ENCODE measurements at regions not wholly inside any gene's neighbourhood (a gene's known extent, or its start where the extent isn't known, plus 50 kb on each side); places are given as distances from the start of the nearest gene placed in this dataset.

DNA sequence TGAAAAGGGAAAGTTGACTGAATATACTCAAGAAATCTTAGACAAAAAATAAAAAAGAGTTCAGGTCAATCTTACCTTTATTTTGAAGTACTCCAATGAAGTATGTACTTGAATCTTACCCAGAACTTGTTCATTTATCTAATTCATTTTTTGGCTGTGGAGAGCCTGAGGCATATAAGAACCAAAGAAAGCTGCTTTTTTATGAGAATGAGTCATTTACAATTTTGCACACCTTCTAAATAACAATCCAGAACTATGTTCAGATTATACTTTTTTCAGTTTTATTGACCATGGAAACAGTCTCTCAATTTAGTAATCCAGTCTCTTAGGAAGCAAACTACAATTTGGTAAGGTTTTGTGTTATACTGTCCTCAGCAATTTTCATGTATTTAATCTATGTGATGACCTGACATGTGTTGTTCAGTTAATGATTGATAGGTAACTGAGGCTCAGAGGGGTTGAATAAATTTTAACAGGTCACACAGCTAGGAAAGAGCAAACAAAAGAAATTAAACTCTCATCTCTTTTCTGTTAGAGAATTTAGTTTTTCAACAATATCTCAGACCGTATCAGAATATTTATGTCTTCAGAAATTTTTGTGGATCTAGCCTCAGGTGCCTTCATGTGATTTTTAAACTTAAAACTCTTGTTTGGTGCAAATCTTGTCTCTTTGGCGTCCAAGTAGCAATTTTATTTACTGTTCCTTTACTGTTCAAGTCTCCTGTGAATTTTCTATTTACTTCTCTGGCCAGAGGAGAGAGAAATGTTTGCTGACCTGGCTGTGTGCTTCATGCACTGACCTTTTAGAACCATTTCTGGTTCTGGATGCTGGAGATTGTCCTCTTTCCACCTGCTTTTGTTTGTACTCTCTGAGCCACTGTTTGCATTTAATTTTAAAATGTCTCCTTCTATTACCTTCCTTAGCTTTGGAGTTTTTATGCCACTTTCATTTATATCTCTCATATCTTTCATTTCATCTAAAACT is 1453.4 kb downstream of the STIM2 start:
- H3K27me3 Mint-ChIP-seq: no peaks in the 10 kb centered on the region
- H3K4me1 Mint-ChIP-seq (ENCODE audit: low read depth): no peaks in the 10 kb centered on the region
- H3K4me3 Mint-ChIP-seq: no peak overlapping the region
- peaks cover 12% of the 10 kb centered on the region for H3K9me3 Mint-ChIP-seq
- intact Hi-C loops (cut with micrococcal nuclease): no loop called here
- no peak overlapping the region for H3K27ac Mint-ChIP-seq
- no peaks in the 10 kb centered on the region for H3K36me3 Mint-ChIP-seq (ENCODE audit: low read depth)

DNA sequence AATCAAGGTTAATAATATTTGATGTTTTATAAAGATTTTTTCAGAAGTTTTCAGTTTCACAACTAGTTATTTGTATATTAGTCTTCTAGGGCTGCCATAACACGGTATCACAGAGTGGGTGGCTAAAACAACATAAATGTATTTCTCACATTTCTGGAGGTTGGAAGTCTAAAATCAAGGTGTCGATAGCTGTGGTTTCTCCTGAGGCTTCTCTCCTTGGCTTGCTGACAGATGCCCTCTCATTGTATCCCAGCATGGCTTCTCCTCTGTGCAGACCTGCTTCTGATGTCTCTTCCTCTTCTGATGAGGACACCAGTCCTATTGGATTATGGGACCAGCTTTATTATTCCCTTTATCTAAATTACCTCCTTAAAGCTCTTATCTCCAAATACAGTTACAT is 1456.6 kb downstream of the STIM2 start:
- Mint-ChIP-seq H3K9me3 (no peaks in the 10 kb centered on the region), H3K27ac (no peak overlapping the region), H3K27me3 (no peaks in the 10 kb centered on the region), H3K4me1 (ENCODE audit: low read depth) (no peaks in the 10 kb centered on the region), H3K4me3 (no peak overlapping the region), H3K36me3 (ENCODE audit: low read depth) (no peaks in the 10 kb centered on the region)
- intact Hi-C loops (cut with micrococcal nuclease): no loop called here

DNA sequence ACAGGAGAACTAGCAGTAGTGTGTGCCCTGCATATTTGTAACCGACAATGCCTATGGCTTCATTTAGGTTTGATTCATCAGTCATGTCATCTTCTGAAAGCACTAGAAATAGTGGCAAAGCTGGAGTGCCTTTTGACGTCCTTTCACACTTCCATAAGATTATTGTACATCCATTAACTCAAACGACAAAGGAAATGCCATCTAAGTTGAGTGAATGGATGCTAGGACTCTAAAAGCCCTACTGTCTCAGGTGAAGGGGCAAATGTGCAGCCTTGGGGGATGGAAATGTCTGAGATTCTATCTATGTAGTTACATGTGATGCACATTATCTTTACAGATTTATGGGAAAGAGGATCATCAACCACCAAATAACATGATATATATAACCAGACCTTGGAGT is 1473.6 kb downstream of the STIM2 start:
- Mint-ChIP-seq H3K4me3 (no peak overlapping the region), H3K27ac (no peak overlapping the region), H3K9me3 (no peaks in the 10 kb centered on the region), H3K4me1 (ENCODE audit: low read depth) (no peaks in the 10 kb centered on the region), H3K36me3 (ENCODE audit: low read depth) (no peaks in the 10 kb centered on the region), H3K27me3 (no peaks in the 10 kb centered on the region)
- intact Hi-C loops (cut with micrococcal nuclease): no loop called here

DNA sequence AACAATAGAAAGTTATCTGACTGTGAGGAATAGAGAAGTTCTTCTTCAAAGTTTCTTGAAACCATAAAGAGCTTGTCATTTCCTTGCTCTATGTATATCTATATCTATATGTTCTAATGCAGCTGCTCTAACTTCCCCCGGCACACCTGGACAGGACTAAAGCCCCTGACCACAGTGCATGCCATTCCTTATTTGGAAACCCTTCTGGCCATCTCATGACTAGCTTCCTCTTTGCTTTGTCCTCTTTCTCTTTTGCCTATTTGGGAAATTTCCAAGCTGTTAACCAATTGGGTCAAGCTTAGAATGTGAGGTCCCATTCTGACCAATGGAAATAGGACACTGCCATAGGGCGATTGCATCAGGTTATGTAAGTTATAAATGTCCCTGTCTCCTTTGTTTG is 1481.1 kb downstream of the STIM2 start:
- Mint-ChIP-seq H3K4me3 (no peak overlapping the region), H3K27me3 (no peaks in the 10 kb centered on the region), H3K4me1 (ENCODE audit: low read depth) (no peaks in the 10 kb centered on the region), H3K9me3 (peaks cover 21% of the 10 kb centered on the region), H3K27ac (no peak overlapping the region), H3K36me3 (ENCODE audit: low read depth) (no peaks in the 10 kb centered on the region)
- intact Hi-C loops (cut with micrococcal nuclease): no loop called here

DNA sequence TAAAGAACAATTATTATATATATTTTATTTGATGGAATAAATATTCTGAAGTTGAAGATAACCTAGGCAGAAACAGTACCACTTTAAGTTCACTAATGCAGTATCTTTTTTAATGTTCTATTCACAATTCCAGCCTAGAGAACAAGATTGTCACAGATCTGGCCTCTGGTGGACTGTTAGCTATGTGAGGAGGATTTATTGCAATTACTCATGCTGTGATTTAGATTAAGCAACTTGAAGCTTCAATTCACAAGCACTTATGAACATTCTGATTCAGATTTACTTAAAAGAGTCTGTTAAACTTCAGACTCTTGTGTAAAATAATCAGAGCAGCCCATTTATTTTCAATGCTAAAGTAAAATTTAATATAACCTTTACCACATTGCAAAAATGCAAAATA is 1489.8 kb downstream of the STIM2 start:
- Mint-ChIP-seq H3K27ac (no peak overlapping the region), H3K9me3 (no peaks in the 10 kb centered on the region), H3K27me3 (no peaks in the 10 kb centered on the region), H3K36me3 (ENCODE audit: low read depth) (no peaks in the 10 kb centered on the region), H3K4me3 (no peak overlapping the region), H3K4me1 (ENCODE audit: low read depth) (no peaks in the 10 kb centered on the region)
- intact Hi-C loops (cut with micrococcal nuclease): no loop called here

DNA sequence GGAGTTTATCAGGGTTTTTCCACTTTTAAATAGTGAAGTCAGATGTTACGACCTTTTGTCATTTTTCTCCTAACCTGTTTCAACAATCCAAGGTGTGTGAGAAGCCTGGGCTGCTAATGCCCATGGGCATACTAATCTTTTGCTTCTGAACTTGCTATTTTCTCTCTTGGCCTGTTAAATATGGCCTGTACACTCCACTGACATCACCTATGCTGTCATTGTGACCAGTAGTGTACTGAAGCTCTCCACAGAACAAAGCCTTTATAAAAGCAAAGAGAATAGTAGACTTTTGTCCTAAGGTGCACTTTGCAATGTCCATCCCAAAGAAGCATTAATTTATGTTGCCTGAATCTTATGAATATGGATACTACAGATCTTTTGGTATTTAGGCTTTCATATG is 1490.5 kb downstream of the STIM2 start:
- Mint-ChIP-seq H3K36me3 (ENCODE audit: low read depth) (no peaks in the 10 kb centered on the region), H3K9me3 (no peaks in the 10 kb centered on the region), H3K27ac (no peak overlapping the region), H3K4me3 (no peak overlapping the region), H3K27me3 (no peaks in the 10 kb centered on the region), H3K4me1 (ENCODE audit: low read depth) (no peaks in the 10 kb centered on the region)
- intact Hi-C loops (cut with micrococcal nuclease): no loop called here

DNA sequence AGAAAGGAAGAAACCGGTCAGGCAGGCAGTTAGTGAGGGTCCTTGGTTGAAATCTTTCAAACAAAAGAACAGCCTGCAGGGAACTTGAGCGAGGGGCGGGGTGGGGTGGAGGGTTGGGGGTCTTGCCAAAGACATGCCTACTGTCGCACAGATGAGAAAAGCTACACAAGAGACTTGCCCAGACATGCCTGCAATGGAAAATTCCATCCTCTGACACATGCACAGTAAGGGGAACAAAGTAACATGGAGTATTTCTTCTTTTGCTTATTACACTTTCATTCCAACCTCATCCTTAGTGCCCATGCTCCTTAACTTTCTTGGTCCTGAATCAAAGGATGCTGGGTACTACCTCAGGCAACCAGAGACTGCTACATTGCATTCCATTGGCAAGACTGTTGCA is 1491.2 kb downstream of the STIM2 start:
- Mint-ChIP-seq H3K4me1 (ENCODE audit: low read depth) (no peaks in the 10 kb centered on the region), H3K4me3 (no peak overlapping the region), H3K27ac (no peak overlapping the region), H3K36me3 (ENCODE audit: low read depth) (no peaks in the 10 kb centered on the region), H3K27me3 (no peaks in the 10 kb centered on the region), H3K9me3 (no peaks in the 10 kb centered on the region)
- intact Hi-C loops (cut with micrococcal nuclease): no loop called here

DNA sequence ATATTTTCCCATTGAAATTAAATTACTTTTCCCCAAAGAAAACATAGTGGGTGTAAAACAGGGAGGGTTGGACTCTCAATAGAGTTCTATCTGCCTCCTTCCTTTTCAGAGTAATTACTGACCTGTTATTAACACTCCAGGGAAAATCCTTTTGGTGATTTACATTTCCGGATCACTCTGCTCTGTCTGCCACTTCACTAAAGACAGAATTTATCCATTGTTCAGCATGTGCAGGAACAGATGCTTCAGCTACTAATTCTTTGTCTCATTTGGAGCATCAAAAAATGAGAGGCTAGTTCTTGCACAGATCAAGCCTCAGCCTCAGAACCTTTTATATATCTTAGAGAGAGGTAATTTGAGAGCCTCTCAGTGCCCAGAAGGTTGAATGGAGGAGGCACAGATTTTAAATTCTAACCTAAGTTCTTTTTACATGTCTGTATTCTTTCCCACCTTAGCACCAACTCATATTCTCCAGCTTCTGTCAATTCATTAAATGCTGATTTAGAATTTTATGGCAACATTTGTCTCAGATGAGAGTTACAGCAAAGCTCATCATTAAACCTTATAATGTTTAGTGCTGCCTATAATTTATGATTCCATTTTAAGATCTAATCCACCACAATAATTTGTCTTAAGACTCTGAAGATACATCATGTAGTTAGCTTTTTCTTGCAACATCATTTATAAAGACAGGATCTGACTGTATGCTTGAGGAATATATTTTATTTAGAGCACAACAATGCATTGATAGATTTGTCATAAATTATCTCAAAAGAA is 1494.4 kb downstream of the STIM2 start:
- Mint-ChIP-seq H3K27me3 (no peaks in the 10 kb centered on the region), H3K9me3 (no peaks in the 10 kb centered on the region), H3K4me1 (ENCODE audit: low read depth) (no peaks in the 10 kb centered on the region), H3K4me3 (no peak overlapping the region), H3K27ac (no peak overlapping the region), H3K36me3 (ENCODE audit: low read depth) (no peaks in the 10 kb centered on the region)
- intact Hi-C loops (cut with micrococcal nuclease): no loop called here

DNA sequence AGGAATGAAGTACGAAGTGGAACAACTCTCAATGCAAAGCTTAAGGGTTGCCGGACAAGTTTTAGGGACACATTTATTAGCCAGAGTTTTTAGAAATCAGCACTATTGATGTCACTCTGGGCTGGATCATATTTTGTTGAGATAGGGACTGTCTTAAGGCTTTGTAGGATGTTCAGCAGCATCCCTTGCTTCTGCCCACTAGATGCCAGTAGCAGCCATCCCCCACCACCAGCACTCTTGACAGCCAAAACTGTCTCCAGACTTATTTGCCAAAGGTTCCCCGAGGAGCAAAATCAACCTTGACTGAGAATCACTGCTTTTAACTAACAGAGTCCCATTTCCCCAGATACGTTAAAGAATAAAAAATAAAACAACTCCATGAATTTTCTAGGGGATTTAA is 1497.3 kb downstream of the STIM2 start:
- H3K4me3 Mint-ChIP-seq: no peak overlapping the region
- H3K4me1 Mint-ChIP-seq (ENCODE audit: low read depth): no peaks in the 10 kb centered on the region
- H3K36me3 Mint-ChIP-seq (ENCODE audit: low read depth): no peaks in the 10 kb centered on the region
- no peak overlapping the region for H3K27ac Mint-ChIP-seq
- no peaks in the 10 kb centered on the region for H3K9me3 Mint-ChIP-seq
- intact Hi-C loops (cut with micrococcal nuclease): no loop called here
- H3K27me3 Mint-ChIP-seq: no peaks in the 10 kb centered on the region

DNA sequence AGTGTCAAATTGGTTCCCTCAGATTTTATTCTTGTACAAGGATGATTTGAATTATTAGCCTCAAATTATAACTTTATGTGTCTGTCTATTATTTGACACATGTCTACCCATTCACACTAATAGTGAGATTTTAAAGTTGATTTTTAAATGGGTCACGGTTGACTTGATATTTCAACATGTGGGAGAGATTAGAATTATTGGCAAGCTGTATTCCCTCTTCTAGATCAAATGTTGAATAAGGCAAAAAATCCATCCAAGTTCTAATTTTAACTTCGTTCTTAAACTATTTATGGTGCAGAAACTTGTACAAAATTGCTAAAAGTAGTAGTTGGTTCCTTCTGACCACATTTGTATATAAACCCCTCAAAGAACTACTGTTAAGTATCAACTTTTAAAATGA is 1498.0 kb downstream of the STIM2 start:
- Mint-ChIP-seq H3K9me3 (no peaks in the 10 kb centered on the region), H3K4me3 (no peak overlapping the region), H3K27me3 (no peaks in the 10 kb centered on the region), H3K4me1 (ENCODE audit: low read depth) (no peaks in the 10 kb centered on the region), H3K27ac (no peak overlapping the region), H3K36me3 (ENCODE audit: low read depth) (no peaks in the 10 kb centered on the region)
- intact Hi-C loops (cut with micrococcal nuclease): no loop called here

DNA sequence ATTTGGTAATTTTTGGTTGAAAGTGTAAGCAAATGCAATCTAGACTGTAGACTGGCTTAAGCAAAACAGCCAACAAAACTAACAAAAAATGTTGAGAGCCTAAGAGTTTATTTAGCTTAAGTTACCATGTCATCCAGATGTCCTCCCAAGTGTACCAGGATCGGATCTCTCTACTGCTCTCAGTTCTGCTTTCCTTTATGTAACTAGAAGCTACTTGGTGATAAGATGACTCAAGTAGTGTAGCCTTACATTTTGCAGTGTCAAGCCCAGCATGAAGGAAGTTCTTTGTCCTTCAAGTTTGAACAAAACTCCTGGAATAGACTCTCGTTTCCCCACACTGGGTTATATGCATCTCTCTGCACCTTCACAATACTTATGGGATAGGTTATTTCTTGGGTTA is 1500.0 kb downstream of the STIM2 start:
- intact Hi-C loops (cut with micrococcal nuclease): no loop called here
- Mint-ChIP-seq H3K36me3 (ENCODE audit: low read depth) (no peaks in the 10 kb centered on the region), H3K9me3 (no peaks in the 10 kb centered on the region), H3K4me1 (ENCODE audit: low read depth) (no peaks in the 10 kb centered on the region), H3K27ac (no peak overlapping the region), H3K4me3 (no peak overlapping the region), H3K27me3 (no peaks in the 10 kb centered on the region)

DNA sequence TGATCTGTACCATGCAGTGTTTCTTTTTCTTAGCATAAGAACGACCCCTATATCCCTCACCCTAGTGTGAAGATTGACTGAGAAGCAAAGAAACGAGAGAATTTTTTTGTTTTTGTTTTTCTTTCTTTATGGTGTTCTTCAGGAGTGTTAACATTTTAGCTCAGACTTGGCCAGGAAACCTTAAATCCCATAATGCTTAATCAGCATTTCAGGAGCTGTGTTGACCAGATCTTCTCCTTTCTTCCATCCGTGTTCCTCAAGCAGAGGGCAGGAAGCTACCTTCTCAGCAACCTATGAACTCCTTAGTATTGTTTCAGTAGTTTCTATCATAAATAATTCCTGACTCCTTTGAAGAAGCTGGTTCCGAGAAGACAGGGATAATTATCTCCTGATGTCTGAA is 1501.5 kb downstream of the STIM2 start:
- Mint-ChIP-seq H3K4me1 (ENCODE audit: low read depth) (no peaks in the 10 kb centered on the region), H3K27ac (no peak overlapping the region), H3K27me3 (no peaks in the 10 kb centered on the region), H3K9me3 (no peaks in the 10 kb centered on the region), H3K4me3 (no peak overlapping the region), H3K36me3 (ENCODE audit: low read depth) (no peaks in the 10 kb centered on the region)
- intact Hi-C loops (cut with micrococcal nuclease): no loop called here

DNA sequence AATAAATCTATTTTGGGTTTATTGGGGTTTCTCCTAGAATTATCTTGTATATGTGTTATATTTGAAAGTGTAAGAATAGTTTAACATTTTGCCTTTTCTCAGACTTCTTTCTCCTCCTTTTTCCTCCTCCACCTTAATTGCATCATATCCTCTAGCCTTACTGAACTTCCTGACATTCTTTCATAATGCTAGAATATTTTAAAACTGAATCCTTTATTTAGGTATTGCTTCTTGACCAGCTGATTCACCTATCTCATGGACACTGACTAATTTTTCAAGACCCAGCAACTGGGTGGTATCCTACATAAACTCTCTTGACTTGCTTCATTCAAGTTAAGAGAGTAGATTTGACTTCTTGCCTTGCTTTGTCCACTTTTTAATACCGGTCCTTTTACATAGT is 1508.9 kb downstream of the STIM2 start:
- Mint-ChIP-seq H3K4me1 (ENCODE audit: low read depth) (no peaks in the 10 kb centered on the region), H3K27me3 (no peaks in the 10 kb centered on the region), H3K9me3 (no peaks in the 10 kb centered on the region), H3K27ac (no peak overlapping the region), H3K36me3 (ENCODE audit: low read depth) (no peaks in the 10 kb centered on the region), H3K4me3 (no peak overlapping the region)
- intact Hi-C loops (cut with micrococcal nuclease): no loop called here

DNA sequence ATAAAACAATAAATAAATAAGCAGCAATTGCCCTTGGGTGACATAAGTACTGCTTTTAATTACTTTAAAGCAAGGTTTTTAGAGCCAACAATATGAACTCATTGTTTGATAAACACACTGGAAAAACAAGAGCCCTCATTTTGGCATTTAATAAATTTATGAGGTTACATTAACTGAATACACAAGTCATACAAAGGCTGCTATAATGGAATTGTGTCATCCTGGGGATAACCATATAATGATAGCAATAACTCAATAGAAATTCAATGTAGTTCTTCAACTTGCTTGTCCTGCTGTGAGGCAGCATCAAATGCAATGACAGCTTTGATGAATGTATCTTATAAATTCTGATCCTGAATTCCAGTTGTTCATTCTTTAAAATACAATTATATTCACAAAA is 1512.5 kb downstream of the STIM2 start:
- Mint-ChIP-seq H3K27ac (no peak overlapping the region), H3K27me3 (no peaks in the 10 kb centered on the region), H3K36me3 (ENCODE audit: low read depth) (no peaks in the 10 kb centered on the region), H3K4me1 (ENCODE audit: low read depth) (no peaks in the 10 kb centered on the region), H3K9me3 (no peaks in the 10 kb centered on the region), H3K4me3 (no peak overlapping the region)
- intact Hi-C loops (cut with micrococcal nuclease): no loop called here

Data from dendritic cell treated with granulocyte-macrophage colony-stimulating factor and Interleukin-4, amounts not matched to agents 40 ng/mL and 50 ng/mL, for 4 days (primary cell).